Fibroblast of skin of back (primary cell): ENCODE measurements at regions not wholly inside any gene's neighbourhood (a gene's known extent, or its start where the extent isn't known, plus 50 kb on each side); places are given as distances from the start of the nearest gene placed in this dataset.
"Not testable (repeated sequence)": the region's sequence is repeated elsewhere in the genome, so short reads cannot be mapped to it uniquely, and the experiment has no call there.

Experiments used
- DNase-seq: peaks from one replicate; pipeline ENCODE4 v3.0.0-alpha.2; 2013

DNA sequence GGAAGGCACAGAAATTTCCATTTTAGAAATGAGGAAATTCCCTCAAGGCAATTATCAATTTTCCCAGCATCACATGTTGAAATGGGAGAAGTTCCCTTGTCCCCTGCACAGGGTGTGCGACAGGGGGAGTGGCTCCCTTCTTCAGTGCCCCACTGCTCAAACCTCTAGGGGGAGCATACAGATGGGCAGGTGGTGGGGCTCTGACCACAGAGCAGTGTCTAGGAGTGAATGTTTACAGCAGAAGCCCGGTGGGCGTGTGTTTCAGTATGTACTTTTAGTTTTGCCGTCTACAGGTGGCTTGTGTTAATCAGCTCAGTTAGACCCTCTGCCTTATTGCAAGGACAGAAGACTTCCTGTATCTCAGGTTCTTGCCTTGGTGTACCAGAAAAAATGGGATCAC lies 493.7 kb upstream of the PLXNA2 start:
- DNase-seq = no peak

DNA sequence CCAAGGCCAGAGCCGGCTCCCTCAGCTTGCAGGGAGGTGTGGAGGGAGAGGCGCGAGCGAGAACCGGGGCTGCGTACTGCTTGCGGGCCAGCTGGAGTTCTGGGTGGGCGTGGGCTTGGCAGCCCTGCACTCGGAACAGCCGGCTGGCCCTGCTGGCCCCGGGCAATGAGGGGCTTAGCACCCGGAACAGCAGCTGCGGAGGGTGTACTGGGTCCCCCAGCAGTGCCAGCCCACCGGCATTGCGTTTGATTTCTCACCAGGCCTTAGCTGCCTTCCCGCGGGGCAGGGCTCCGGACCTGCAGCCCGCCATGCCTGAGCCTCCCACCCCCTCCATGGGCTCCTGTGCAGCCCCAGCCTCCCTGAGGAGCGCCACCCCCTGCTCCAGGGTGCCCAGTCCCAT lies 495.5 kb upstream of the PLXNA2 start:
- DNase-seq = not testable (repeated sequence)

DNA sequence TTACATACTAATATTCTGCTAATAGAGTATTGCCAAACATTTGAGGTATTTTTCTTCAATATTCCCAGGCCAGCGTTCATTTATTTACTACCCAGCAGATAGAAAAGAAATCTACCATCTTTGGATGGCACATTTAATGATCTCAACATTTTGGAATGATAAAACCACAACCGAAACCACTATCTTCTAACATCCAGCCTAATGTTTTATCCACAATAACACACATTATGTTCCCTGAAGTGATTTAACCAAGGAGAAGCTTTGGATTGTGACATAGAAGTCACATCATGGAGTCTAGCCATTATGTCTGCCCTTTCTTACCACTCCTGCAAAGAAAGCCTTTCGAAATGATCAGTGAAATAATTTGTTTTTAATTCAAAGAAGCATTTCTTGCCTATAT lies 497.1 kb upstream of the PLXNA2 start:
- DNase-seq = peak; percentile 5

DNA sequence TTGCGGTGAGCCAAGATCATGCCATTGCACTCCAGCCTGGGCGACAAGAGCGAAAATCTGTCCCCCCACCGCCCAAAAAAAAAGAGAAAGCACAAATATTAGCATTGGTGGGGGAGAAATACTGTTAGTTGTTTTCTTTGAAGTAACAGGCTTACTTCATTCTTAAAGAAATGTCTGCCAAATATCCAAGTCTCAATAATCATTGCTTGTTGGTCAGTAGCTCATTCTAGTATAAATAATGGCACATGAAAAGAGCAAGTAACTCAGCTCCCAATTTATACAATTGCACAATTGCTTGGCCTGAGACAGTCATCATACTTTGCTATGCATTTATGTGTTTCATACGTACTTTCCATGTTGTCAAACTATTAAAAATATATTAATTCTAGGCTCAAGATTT lies 499.2 kb upstream of the PLXNA2 start:
- DNase-seq = no peak

DNA sequence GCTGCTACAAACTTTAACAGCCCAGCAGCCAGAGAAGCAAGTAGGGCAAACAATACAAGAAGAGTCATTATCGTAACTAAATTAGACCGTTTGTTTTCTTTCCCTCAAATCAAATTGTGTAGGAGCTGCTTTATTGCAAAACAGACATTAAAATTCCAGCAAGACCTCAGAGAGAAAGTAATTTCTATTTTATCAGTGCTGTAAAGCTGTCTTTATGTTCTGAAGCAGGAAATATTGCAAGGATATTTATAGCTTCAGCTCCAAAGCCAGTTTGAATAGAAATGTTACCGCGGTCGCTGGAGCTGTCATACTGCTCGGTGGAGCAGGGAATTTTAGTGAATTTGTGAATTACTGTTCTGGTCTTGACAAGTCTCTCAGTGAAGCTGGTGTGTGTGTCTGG lies 503.8 kb upstream of the PLXNA2 start:
- no peak for DNase-seq

DNA sequence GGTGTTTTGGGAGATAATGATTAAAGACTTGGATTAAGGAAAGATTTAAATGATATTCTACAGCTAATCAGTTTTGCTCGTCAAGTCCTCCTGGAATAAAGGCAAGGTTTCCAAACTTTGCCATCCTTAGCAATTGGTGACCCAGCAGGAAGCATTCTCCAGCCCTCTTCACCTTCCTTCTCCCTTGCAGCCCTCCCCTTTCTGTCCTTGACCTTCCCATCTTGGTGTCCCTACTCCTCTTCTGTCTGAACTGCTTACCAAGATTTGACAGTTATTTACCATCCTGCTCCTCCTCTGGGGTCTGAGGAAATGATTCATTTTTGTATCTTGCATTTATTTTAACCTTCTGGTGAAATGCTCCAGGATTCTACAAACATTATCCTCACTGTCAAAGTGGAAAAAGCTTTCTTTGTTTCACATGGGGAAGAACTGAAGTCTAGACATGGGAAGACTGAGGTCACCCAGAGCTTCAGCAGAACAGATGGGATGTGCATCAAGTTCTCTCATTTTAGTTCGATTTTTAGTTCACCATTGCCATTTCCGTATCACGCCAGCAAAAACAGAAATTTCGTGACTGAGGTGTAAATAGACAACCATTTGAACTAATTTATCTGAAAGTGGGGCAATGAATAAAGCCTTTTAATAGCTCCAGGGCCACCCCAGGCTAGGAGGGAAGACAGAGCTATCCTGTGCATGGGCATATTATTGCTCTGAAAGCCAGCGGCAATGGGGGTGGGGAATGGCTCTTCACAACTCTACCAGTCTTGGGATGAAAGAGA lies 504.4 kb upstream of the PLXNA2 start:
- DNase-seq = no peak

DNA sequence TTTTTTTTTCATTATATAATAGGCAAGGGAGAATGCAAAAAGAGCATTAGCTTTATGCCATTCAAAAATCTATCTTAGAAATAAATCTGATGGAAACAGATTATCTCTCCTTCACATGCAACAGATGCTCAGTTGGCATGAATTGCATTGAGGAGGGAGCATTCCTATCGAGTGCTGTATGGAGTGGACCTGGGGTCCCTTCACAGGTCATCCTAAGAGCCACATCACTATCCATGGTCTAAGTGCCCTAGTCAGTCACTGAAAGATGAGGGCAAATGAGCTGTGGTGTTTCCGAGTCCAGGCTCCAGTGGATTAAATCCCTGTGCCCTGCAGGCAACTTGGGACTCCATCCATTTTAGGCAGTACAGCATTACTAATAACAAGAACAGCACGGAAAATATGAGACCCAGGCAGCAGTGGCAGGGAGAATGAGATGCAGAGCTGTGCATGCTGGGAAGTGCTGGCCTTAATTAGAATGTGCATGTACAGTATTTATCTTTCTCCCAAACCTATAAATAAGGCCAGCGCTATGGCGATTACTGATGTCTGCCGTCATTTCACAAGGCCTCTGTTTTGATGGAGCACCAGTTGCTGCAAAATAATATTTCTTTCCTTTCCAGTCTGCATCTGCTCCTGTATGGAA lies 512.3 kb upstream of the PLXNA2 start:
- DNase-seq = peak; percentile 11

DNA sequence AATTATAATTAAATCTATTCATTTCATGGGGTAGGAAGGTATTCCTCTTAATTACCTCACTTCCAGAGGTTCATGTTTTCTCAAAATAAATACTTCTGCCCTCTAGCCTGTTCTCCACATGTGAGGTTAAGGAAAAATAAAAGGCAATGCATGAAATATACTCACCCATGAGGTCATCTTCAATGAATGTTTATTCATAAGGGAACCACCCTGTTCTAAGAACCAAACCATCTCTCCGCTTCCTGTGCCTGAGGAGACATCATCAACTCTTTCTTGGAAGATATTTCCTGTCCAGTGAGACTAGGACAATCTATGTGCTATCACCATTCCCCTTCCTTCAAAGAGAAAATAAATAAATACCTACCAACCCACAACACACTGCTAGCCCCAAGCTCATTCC lies 513.7 kb upstream of the PLXNA2 start:
- DNase-seq = peak; percentile 80

DNA sequence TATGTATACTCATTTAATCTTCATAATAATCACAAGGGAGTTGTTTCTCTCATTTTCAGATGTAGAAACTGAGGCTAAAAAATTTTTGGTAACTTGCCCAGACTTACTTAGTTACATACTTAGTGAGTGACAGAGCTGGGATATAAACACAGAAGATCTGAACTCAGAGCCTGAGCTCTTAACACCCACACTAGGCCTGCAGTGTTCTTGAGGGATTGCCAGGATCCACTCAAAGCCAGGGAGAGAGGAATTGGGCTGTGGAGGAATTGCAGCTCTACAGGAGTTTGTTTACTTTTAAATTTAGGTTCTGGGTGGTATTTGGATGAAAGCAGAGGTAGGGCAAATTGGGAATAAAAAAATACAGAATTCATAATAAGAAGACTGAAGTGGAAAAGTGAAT lies 515.1 kb upstream of the PLXNA2 start:
- DNase-seq = peak; percentile 11

DNA sequence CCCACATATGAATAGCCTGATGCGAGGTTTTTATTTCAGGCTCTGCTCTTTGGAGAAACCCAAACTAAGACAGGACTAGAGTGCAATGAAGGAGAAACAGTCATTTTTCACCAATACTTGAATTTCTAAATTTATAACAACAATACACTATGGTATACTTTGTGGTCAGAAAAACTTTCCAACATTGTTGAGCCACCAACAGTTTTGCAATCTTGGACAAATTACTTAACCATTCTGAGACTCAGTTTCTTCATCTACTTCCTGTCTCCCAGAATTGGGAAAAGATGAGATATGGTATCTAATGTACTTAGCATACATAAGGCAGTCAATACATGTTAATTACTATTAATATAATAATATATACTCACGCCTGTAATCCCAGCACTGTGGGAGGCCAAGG lies 519.8 kb upstream of the PLXNA2 start:
- no peak for DNase-seq

DNA sequence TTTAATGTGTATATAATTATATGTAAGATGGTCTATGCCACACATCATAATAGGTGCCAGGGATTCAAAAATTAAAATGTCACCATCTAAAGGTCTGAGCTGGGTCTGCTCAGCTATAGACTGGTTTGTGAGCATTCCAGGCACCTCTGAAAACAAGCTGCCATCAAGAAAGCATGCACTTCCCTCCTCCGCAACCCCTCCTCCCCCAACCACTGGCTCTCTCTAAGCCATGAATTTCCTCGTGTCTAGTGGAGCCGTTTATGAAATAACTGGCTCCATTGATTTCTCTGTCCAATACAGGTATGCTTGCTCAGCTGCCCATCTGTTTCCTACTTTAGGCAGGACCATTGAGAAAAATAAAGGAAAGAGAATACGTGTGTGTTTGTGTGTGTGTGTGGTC lies 522.6 kb upstream of the PLXNA2 start:
- no peak for DNase-seq

DNA sequence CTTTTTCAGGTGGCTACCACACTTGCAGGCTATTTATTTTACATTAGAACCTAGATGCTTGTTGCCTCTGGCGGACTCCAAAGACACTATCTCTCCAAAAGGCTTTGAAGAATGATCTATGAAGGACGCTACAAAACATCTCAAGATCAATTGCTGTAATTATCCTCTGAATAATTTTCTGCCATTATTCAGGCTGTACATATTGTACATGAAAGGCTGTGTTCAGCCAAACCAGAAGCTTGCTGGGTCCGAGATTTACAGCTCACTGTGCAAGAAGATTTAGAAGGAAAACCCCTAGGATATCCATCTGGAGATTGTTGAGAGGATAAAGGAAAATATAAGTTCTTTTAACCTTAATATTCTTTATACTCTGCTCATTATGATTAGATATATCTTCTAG lies 523.6 kb upstream of the PLXNA2 start:
- no peak for DNase-seq

DNA sequence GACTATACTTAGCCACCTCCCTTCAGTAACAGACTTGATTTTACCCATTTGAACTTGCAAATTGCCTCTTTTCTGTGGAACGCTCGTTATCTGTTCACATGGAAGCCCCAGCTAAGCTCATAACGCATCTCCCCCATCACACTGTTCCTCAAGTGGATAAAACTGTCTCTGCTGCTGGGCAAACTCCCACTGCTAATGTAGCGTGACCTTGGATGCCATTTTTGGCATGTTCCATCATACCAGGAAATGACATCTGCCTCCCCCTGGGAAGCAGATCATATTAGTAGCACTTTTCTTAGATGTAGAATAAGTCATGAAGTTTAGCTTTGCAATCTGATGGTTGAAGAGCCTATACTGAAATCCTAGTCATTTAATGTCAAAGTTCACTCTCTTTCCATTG lies 528.7 kb upstream of the PLXNA2 start:
- DNase-seq = no peak

DNA sequence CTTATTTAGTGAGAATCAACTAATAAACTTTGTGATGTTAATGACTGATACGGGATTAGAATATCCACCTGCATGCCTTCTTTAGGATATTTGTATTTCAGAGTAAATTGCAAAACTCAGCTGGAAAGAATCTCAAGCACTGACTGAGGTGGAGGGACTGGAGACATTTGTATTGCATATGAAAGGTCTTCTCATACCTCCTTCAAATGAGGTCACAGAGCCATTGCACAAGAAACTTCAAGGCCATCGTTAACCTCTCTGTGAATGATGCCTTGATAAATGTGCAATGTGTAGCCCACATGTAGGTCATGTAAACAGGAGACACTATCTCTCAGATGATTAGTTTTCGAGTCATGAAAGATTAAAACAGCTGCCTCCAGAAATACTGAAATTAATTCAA lies 531.7 kb upstream of the PLXNA2 start:
- no peak for DNase-seq

DNA sequence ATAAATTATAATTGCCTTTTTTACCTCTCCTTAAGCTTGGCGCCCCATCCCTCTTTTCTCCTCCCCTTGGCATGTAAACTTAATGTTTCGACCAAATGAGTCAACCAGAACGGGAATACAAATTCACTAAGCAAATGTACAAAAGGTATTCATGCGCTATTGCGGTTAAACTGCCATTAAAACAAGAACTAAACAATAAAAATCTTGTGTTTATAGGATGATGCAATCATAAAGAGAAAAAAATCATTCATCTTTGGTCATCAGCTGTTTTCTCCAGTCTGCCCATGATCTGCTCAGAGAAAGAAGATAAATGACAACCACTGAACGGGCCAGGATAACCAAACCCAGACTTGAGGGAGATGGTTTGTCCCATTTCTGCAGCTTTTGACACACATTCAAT lies 534.2 kb upstream of the PLXNA2 start:
- DNase-seq = no peak

DNA sequence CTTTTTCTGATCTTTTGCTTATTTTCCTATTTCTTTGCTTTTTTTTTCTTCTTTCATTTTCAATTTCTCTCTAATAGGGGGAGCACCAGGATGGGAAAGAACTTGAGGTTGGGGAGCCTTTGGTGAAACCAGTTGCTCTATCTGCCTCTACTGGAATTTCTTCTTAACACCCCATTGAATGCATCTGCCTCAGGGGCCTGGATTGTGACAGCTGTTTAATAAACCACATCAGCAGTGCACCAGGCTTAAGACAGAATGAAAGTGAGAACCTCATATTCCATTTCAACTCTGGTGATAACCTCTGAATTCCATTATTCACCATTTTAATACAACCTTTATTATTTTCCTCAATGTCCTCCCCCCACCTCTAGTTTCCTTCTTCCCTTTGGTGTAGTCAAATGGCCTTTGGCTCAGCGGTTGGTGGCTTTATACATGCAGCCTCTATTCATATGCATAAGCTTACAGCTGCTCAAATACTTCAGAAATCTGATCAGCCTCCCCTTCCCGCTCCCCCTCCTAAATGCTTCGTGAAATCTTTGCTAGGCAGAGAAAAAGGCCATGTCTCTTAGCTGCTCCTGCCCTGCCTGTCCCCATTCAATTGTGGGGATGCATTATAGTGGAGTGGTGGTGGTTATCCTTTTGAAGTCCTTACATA lies 537.3 kb upstream of the PLXNA2 start:
- no peak for DNase-seq

DNA sequence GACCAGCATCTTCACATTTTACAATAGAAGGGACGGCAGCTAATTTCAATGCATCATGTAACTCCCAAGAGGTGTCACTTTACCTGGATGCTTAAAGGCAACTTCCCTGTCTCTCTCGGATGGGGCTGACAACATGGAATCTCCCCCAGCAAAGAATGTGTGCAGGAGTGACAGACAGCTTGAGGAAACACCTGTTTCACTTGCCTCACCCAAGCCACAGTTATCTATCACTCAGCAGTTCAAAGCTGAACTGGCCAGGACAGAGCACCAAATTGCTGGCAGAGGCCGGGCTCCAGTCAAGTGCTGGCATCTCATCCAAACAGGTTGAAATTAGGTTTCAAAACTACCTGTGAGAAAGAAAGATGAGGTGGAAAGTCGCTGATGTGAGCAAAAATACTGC lies 538.0 kb upstream of the PLXNA2 start:
- no peak for DNase-seq

DNA sequence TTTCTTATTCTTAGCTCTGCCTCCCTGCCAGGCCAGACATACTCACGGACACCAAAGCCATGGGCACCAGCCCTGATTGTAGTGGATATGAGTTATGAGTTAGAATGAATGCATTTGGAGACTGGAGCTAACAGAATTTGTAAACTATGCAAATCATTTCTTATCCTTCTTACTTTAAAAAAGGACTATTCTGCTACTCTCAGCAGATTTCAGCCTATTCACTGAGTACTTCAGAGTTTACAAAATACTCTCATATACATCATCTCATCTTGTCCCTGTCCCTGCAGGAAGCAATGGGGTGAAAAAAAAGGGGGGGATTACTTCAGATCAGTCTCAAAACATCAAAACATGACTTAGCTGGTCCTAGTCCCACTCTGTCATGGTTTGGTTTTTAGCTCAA lies 541.4 kb upstream of the PLXNA2 start:
- no peak for DNase-seq

DNA sequence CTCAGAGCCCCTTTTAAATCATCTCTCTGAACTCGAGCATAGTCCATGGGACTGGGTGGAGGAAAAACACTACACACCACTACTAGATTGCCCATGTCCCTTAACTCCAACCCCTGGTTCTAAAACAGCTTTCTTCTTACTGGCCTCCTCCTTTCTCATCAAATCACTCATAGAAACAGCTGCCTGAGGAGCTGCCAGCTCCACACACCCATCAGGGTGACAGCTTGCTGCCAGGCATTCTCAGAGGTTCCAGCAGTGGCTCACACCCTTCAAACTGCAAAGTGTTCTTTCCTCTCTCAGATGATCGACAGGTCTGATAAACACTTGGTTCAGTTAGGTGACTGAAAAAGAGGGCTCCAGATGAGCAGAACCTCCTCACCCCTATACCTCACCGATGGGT lies 543.0 kb upstream of the PLXNA2 start:
- no peak for DNase-seq

DNA sequence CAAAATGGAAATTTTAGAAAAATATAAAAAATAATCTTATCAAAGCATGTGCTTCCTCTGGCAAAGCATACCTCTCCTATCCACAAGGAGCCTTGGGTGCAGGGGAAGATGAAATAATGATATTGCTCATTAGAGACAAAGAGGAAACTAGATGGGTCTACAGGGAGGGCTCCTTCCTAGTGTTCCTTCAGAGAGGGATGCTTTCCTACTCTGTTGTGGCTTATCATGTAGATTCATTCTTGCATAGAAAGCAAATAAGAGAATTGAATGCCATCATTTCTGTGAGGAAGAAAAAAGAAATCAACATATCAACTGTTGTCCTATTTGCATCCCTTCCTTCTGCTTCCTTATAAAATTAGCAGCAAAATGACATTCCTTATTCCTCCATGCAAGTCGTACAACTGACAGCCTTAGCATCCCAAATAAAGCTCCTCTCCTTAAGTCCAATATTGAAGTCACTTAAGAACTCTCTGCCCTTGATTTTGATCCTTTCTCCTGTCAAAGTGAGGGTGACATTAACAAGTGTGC lies 543.9 kb upstream of the PLXNA2 start:
- no peak for DNase-seq

DNA sequence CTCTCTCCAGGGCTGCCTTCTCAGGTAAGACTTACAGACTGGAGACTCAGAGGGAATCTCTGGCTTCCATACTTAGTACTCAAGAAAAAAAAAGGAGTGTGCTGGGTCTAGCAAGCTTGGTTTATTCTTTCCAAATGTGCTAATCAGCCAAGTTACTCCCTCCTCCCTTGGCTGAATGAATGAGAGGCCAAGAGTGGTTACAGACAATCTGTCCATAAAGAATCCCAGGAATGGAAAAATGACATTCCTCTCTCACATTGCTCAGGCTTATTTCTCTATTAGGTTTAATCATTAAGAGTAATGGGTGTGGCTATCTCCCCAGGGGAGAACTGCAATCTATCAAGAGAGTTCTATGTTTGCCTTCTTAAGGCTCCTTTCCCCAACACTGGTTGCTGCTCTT lies 547.3 kb upstream of the PLXNA2 start:
- DNase-seq = peak; percentile 76

DNA sequence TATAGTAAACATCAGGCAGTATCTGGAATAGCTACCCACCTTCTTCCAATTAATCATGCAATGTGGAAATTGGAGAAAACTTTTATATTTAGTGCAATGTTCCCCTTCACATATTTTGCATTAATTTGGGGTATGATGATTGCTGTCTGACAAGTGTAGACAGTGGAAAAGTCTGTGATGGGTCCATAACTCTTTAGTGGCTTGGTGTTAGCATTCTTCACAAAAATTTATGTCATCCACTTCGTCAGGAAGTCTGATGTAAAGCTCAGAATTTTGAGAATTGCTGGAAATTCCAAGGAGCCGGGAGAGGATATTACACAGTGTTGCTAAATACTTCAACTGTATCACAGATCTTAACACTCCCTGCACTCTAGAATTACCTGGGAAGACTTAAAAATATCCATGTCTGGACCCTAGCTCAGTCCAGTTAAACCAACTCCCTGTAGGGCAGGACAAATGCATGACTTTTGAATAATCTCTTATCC lies 549.7 kb upstream of the PLXNA2 start:
- DNase-seq = no peak

DNA sequence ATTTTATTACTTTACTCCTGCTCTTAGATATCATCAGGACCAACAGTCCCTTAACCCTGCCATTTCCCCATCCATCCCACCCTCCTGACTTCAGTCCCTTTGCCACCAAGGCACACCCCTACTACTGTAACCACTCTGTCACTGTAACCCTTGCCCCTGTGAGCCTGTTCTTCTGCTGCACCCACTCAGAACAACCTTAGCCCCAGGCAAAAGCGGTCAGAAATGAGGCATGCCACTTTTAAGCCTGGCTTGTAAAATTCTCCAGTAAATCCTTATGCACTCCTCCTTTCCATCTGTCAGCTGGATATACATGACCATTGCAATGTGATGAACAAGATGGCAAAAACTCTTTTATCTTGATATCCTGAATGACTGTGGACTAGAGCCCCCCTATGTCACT lies 555.0 kb upstream of the PLXNA2 start:
- no peak for DNase-seq
